ELF-1 (cell line): ENCODE measurements at regions not wholly inside any gene's neighbourhood (a gene's known extent, or its start where the extent isn't known, plus 50 kb on each side); places are given as distances from the start of the nearest gene placed in this dataset.
"Not testable (repeated sequence)": the region's sequence is repeated elsewhere in the genome, so short reads cannot be mapped to it uniquely, and the experiment has no call there.

Experiments
- DNase-seq: peaks from one replicate; pipeline ENCODE4 v3.0.0-alpha.2; 2016; ENCODE audit warnings: low read depth, low spot score

DNA sequence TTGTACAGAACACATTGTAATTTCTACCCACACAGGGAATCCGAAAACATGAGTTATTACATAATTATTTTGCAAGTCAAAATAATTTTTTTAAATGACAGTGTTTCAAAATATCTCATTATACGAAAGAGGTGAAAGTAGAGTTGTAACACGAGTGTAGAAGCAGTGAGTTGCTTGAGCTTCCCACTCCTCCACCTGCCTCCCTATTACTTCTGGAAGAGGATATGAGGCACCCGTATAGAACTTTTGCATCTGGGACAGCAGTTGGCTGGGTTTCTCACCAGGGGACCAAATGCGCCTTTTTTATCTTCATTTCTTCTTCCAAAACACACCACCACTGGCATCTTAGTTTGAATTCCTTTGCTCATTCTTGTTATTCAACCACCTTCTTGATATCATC, 779.0 kb upstream of the COX7C start:
- no peak for DNase-seq

GRCh38 chr5:85841653-85842052, 776.1 kb upstream of the COX7C start:
- DNase-seq, result no peak

- DNase-seq, result no peak
These were observed 774.2 kb upstream of the COX7C start for GRCh38 chr5:85843535-85843934.

DNA sequence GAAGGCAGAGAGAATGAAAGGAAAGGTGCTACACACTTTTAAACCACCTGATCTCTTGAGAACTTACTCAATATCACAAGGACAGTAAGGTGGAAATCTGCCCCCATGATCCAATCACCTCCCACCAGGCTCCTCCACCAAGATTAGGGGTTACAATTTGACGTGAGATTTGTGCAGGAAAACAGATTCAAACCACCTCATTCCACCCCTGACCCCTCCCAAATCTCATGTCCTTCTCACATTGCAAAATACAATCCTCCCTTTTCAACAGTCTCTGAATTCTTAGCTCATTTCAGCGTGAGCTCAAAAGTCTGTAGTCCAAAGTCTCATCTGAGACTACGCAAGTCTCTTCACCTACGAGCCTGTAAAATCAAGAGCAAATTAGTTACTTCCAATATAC, 768.3 kb upstream of the COX7C start:
- DNase-seq, result no peak

GRCh38 chr5:85865296-85865695, 752.4 kb upstream of the COX7C start:
- no peak for DNase-seq

- DNase-seq, result no peak
These were observed 749.7 kb upstream of the COX7C start for GRCh38 chr5:85868070-85868469.

DNA sequence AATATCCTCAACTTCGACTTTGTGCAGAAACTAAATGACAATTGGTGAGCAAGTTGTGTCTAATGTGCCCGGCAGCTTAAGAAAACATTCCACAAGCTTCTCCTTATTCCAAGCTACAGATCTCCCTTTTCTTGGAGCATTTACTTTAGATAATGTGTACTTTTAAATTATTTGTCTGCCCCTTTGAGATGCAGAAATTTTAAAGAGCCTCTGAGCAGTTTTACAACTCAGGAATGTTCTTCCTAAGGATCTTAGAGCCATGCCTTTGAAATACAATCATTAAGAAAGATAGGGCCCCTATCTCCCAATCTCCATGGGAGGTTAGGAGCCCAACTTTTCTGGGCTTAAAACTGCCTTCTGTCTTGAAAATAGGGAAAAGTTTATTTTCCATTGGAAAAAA, 723.7 kb upstream of the COX7C start:
- DNase-seq, result peak; percentile 39

DNA sequence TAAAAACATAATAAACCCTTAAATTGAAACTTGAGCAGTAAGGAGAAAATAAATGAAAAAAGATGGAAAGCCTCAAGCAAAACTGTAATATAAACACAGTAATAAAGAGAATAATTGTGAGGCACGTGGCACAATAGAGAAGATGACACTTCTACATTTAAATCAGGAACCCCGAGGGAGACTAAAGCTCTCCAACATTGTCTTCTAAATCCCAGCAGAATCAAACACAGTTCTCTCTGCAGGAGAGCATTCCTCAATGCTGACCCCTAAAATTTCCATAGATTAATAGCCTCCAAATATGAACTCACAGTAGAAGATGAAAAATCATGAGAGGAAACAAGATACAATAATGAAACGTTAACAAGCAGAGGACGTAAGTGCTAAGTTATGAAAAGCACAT, 721.2 kb upstream of the COX7C start:
- DNase-seq, result no peak

DNA sequence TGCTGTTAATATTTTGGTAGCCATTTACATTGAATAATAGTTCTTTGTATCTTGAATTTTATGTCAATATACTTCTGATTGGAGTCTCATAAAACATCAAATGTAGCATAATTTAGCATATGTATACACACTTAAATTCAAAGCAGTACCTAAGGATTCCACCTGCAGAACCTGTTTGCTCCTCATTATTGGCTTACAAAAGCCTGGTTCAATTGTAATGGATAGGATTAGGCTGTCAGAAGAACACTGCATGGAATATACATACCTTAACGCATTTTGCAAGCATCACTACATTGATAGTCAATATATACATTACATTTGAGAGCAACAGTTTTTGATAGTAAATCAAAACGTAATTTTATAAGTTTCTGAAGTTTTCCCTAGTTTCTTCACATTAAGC, 711.3 kb upstream of the COX7C start:
- no peak for DNase-seq

DNA sequence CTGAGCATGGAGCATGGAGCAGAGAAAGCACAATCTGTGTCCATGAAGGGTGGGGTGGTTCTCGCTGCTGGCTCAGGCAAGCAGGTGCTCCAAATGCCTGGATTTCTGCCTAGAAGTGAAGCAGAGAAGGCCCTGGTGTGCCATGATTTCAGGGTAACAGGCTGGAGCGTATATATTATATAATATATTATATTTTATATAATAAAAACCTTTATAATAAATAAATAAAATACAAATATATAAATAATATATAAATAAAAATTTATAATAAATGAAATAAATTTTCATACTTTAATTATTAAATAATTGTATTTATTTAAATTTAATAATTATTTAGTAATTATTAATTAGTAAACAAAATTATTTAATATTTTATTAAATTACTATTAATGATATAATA, 707.4 kb upstream of the COX7C start:
- DNase-seq, result no peak

GRCh38 chr5:85920984-85921383, 696.8 kb upstream of the COX7C start:
- DNase-seq, result no peak

GRCh38 chr5:85921590-85921989, 696.2 kb upstream of the COX7C start:
- DNase-seq, result no peak

- no peak for DNase-seq
These were observed 690.1 kb upstream of the COX7C start for GRCh38 chr5:85927632-85928031.

DNA sequence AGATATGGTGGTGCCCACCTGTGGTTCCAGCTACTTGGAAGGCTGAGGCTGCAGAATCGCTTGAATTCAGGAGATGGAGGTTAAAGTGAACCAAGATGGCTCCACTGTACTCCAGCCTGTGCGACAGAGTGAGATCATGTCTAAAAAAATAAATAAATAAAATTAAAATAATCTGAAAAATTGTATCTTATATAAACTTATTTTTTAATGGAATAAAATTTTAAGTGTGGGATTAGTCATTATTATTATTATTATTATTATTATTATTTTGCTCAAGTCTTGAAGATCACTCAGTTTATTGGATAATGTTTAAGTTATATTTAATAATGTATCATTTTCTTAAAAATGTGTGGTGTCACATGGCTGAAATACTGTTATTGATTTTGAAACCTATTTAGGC, 688.0 kb upstream of the COX7C start:
- DNase-seq, result no peak

GRCh38 chr5:85931220-85931619, 686.5 kb upstream of the COX7C start:
- no peak for DNase-seq

GRCh38 chr5:85938201-85938600, 679.5 kb upstream of the COX7C start:
- no peak for DNase-seq

- no peak for DNase-seq
These were observed 666.0 kb upstream of the COX7C start for GRCh38 chr5:85951707-85952210.

GRCh38 chr5:85952680-85953079, 665.1 kb upstream of the COX7C start:
- no peak for DNase-seq

DNA sequence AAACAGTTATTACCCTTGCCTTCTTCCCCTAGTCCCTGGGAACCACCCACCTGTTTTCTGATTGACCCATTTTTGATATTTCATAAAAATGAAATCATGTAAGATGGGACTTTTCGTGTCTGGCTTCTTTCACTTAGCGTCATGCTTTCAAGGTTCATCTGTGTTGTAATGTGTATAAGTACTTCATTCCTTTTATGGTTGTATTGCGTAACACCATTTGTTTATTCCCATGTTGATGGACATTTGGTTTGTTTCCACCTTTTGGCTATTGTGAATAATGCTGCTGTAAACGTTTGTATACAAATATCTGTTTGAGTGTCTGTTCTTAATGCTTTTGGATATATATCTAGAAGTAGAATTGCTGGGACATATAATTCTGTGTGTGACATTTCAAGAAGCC, 650.1 kb upstream of the COX7C start:
- no peak for DNase-seq

DNA sequence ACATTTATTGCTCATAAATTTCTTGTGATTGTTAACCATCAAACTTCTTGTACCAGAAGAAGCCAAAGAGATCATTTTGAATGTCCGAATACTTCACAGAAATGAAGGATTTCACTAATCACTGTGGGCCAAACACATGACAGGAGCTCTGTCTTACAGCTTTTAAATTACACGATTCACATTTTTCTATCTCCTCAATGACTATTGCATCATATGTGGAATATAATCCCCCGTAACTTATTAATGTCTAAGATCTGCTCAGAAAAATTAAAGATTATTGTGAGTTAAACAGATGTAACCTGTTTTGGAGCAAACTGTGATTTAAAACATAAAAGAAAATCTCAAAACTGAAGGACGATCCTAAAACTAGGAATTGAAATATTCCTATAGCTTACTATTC, 645.2 kb upstream of the COX7C start:
- no peak for DNase-seq

- no peak for DNase-seq
These were observed 632.6 kb upstream of the COX7C start for GRCh38 chr5:85985167-85985566.

DNA sequence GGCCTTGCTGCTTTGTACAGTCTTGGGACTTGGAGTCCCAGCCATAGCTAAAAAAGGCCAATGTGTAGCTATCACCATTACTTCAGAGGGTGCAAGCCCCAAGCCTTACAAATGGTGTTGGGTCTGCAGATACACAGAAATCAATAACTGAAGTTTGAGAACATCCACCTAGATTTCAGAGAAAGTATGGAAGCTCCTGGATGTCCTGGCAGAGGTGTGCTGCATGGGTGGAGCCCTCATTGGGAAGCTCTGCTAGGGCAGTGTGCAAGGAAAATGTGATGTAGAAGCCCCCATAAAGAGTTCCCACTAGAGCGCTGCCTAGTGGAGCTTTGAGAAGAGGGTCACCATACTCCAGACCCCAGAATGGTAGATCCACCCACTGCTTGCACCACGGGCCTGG, 626.7 kb upstream of the COX7C start:
- DNase-seq, result no peak

- not testable (repeated sequence) for DNase-seq
These were observed 623.1 kb upstream of the COX7C start for GRCh38 chr5:85994653-85995052.

DNA sequence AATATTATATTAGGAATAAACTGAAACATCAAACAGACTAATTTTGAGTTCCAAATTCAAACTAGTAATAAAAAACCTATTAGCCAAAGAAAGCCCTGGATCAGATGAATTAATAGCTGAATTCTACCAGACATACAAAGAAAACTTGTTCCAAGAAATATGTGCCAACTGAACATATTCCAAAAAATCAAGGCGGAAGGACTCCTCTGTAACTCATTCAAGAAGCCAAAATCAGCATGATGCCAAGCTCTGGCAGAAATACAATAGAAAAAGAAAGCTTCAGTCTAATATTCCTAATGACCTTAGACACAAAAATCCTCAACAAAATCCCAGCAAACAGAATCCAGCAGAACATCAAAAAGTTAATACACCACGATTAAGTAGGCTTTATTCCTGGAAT, 619.1 kb upstream of the COX7C start:
- no peak for DNase-seq

- DNase-seq, result no peak
These were observed 609.4 kb upstream of the COX7C start for GRCh38 chr5:86008293-86008692.
